ENCODE measurements at regions not wholly inside any gene's neighbourhood (a gene's known extent, or its start where the extent isn't known, plus 50 kb on each side); places are given as distances from the start of the nearest gene placed in this dataset.

GRCh38 chr10:9140373-9140772 lies 1085.9 kb downstream of the GATA3 start:
- Histone ChIP-seq H3K4me2 (ENCODE audit: insufficient read depth, low read length) (no peak overlapping the region), H3K27ac (ENCODE audit: insufficient read depth, low read depth, low read length) (no peak overlapping the region), H3K36me3 (ENCODE audit: control insufficient read depth in 2 of 2, extremely low read depth in 1 of 2, insufficient read depth in 2 of 2, low read length in 2 of 2) (no peaks in the 10 kb centered on the region), H4K20me1 (replicated peaks; ENCODE audit: control insufficient read depth, extremely low read depth, insufficient read depth, low read length) (no peaks in the 10 kb centered on the region), H3K9ac (replicated peaks; ENCODE audit: extremely low read depth, insufficient read depth, low read length) (no peak overlapping the region), H2AFZ (ENCODE audit: low read depth, low read length) (no peak overlapping the region), H3K9me3 (replicated peaks; ENCODE audit: control insufficient read depth, insufficient read depth, low read length) (no peaks in the 10 kb centered on the region), H3K9me1 (replicated peaks; ENCODE audit: control insufficient read depth, extremely low read depth, insufficient read depth, low read length) (no peaks in the 10 kb centered on the region), H3K27me3 (ENCODE audit: control insufficient read depth in 2 of 2, insufficient read depth in 2 of 2, low read length in 2 of 2) (no peaks in the 10 kb centered on the region), H3K4me1 (ENCODE audit: control insufficient read depth, extremely low read depth, insufficient read depth, low read length) (no peaks in the 10 kb centered on the region), H3K79me2 (ENCODE audit: control insufficient read depth, insufficient read depth, low read length) (no peaks in the 10 kb centered on the region), H3K4me3 (replicated peaks in 1 of 3; ENCODE audit: insufficient read depth in 1 of 3, low read depth in 1 of 3, low read length in 3 of 3) (no peak overlapping the region)
- POLR2A ChIA-PET, result no interaction called here
- BruUV-seq (replicated peaks), result no TSS peak
- CTCF ChIA-PET, result interaction anchor here (0.6 kb wide), 1 partner anchor 1268 kb away, joined by 3 read pairs; no protein-coding TSS in a partner anchor
- FAIRE-seq (peak; percentile 46), DNase-seq (ENCODE audit: low read depth, low spot score) (peak; percentile 89)
- intact Hi-C loops (cut with micrococcal nuclease) (no loop called here), dilution Hi-C loops (cut with MboI; ENCODE audit: extremely low pct_ligation_motif_present, low sequenced_read_pairs) (no loop called here)
- TF ChIP-seq JUN (IDR thresholded peaks at IDR 0.05; ENCODE audit: borderline replicate concordance, insufficient read depth, insufficient read length, low read depth) (no peak), MYC (IDR thresholded peaks at IDR 0.05; ENCODE audit: low read depth, low read length) (no peak), POLR2AphosphoS5 (IDR thresholded peaks at IDR 0.05; ENCODE audit: insufficient read depth, low read depth, low read length) (no peak), GATA2 (IDR thresholded peaks at IDR 0.05; ENCODE audit: insufficient read depth, insufficient read length, low read depth, low read length) (no peak), POLR2A (IDR thresholded peaks at IDR 0.05; ENCODE audit: low read depth, low read length) (no peak), FOS (IDR thresholded peaks at IDR 0.05; ENCODE audit: borderline replicate concordance, insufficient read depth, low read length) (no peak), EZH2 (IDR thresholded peaks at IDR 0.05; ENCODE audit: borderline replicate concordance, low read depth, low read length, severe bottlenecking) (no peak)
- TF ChIP-seq, protein P1, sequence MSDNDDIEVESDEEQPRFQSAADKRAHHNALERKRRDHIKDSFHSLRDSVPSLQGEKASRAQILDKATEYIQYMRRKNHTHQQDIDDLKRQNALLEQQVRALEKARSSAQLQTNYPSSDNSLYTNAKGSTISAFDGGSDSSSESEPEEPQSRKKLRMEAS (IDR thresholded peaks at IDR 0.05; ENCODE audit: insufficient read depth, insufficient read length), result no peak
- TF ChIP-seq, protein P2, sequence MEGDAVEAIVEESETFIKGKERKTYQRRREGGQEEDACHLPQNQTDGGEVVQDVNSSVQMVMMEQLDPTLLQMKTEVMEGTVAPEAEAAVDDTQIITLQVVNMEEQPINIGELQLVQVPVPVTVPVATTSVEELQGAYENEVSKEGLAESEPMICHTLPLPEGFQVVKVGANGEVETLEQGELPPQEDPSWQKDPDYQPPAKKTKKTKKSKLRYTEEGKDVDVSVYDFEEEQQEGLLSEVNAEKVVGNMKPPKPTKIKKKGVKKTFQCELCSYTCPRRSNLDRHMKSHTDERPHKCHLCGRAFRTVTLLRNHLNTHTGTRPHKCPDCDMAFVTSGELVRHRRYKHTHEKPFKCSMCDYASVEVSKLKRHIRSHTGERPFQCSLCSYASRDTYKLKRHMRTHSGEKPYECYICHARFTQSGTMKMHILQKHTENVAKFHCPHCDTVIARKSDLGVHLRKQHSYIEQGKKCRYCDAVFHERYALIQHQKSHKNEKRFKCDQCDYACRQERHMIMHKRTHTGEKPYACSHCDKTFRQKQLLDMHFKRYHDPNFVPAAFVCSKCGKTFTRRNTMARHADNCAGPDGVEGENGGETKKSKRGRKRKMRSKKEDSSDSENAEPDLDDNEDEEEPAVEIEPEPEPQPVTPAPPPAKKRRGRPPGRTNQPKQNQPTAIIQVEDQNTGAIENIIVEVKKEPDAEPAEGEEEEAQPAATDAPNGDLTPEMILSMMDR (IDR thresholded peaks at IDR 0.05; ENCODE audit: extremely low read depth in 1 of 2, insufficient read depth in 1 of 2, low read depth in 1 of 2, low read length in 2 of 2), result no peak

Data from endothelial cell of umbilical vein (primary cell).